GM23248 (cell line): ENCODE measurements at regions not wholly inside any gene's neighbourhood (a gene's known extent, or its start where the extent isn't known, plus 50 kb on each side); places are given as distances from the start of the nearest gene placed in this dataset.

ENCODE experiments used
- EZH2 ChIP-seq: fragments of 200-600 bp; sonication (generic); IDR thresholded peaks from 2 replicates; pipeline ENCODE4 v1.6.1; 2018; ENCODE audit warnings: antibody characterized with exemption, mild to moderate bottlenecking; ENCODE audit not compliant: insufficient read depth, poor library complexity, severe bottlenecking
- EZH2phosphoT487 ChIP-seq: fragments of 200-600 bp; sonication (generic); IDR thresholded peaks from 2 replicates; pipeline ENCODE4 v1.6.1; 2018; ENCODE audit warnings: antibody characterized with exemption, moderate library complexity, mild to moderate bottlenecking, low read depth; ENCODE audit not compliant: insufficient read depth

DNA sequence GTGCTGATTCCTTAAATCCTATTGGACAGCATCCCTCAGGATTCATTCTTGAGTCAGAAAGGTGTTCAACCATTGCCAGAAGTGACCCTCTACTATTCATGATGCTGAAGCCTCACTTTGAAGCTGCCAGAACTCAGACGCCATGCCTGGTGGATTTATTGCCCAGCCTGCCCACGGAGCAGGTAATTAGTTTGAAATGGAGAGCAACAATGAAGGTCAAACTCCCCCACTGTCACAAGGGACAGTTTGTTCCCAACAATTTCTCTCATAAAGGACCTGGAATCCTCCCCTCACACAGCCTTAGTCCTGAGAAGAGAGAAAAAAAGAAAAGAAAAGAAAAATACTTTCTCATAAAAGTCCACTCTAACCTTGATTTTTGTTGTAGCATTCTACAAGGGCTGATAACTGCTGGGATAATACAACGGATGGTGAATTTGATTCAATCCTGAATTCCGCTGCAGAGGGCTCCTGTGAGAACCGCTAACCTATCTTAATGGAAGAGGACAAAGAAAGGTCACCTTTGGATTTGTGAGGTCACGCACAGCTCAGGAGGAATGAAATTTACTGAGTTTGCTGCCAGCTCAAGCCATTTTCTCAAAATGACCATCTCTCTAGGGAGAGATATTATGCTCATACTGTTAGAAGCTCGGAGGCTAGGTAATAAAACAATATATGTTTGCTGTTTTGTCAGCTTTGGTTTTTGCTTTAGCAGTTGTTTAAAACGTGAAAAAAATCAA is 161.6 kb upstream of the SYN3 start:
- TF ChIP-seq EZH2 = no peak
- no peak for TF ChIP-seq EZH2phosphoT487
